ENCODE measurements at regions not wholly inside any gene's neighbourhood (a gene's known extent, or its start where the extent isn't known, plus 50 kb on each side); places are given as distances from the start of the nearest gene placed in this dataset.

GRCh38 chr17:54239291-54239690, 416.6 kb downstream of the KIF2B start:
- Mint-ChIP-seq H3K4me3 (ENCODE audit: low read depth) (no peak overlapping the region), H3K27ac (no peak overlapping the region), H3K4me1 (ENCODE audit: low read depth) (no peaks in the 10 kb centered on the region)

GRCh38 chr17:54255696-54256095, 433.0 kb downstream of the KIF2B start:
- peaks cover 7% of the 10 kb centered on the region for H3K9me3 Mint-ChIP-seq
- no peak overlapping the region for H3K27ac Mint-ChIP-seq
- H3K4me3 Mint-ChIP-seq (ENCODE audit: low read depth), result no peak overlapping the region
- intact Hi-C loops (cut with micrococcal nuclease), result no loop called here
- no peak for DNase-seq (ENCODE audit: low spot score)
- no peaks in the 10 kb centered on the region for H3K27me3 Mint-ChIP-seq (ENCODE audit: low read depth)
- H3K36me3 Mint-ChIP-seq (ENCODE audit: low read depth), result no peaks in the 10 kb centered on the region
- H3K4me1 Mint-ChIP-seq (ENCODE audit: low read depth), result no peaks in the 10 kb centered on the region

More at GRCh38 chr17:54239291-54239690, 416.6 kb downstream of the KIF2B start:
- Mint-ChIP-seq H3K27me3 (ENCODE audit: low read depth) (no peaks in the 10 kb centered on the region), H3K36me3 (ENCODE audit: low read depth) (no peaks in the 10 kb centered on the region), H3K9me3 (peaks cover 28% of the 10 kb centered on the region)
- intact Hi-C loops (cut with micrococcal nuclease), result no loop called here
- DNase-seq (ENCODE audit: low spot score), result no peak

DNA sequence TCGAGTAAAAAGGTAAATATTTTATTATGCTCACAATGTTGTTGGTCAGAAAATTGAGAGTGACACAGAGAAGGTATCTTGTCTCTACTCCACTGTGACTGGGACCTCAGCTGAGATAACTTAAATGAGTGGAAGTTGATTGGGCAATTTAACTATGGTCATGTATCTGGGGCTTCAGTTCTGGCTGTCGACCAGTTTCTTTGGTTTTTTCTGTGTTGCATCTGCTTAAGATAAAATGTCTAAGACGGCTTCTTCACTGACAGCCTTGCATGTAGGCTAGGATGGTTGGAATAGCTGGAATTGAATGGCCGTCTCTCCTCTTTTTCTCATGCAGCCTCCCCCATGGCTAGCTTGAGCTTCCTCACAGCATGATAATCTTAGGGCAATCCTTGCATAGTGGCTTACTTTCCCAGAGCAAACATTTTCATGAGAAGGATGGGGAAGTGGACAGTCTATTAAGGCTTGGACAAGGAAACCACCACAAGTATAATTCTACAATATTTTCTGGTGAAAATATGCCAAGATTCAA, 433.7 kb downstream of the KIF2B start:
- Mint-ChIP-seq H3K27me3 (ENCODE audit: low read depth) (no peaks in the 10 kb centered on the region), H3K4me3 (ENCODE audit: low read depth) (no peak overlapping the region), H3K36me3 (ENCODE audit: low read depth) (no peaks in the 10 kb centered on the region), H3K27ac (no peak overlapping the region), H3K4me1 (ENCODE audit: low read depth) (no peaks in the 10 kb centered on the region), H3K9me3 (peaks cover 15% of the 10 kb centered on the region)
- intact Hi-C loops (cut with micrococcal nuclease), result no loop called here
- no peak for DNase-seq (ENCODE audit: low spot score)

GRCh38 chr17:54257440-54257839, 434.7 kb downstream of the KIF2B start:
- intact Hi-C loops (cut with micrococcal nuclease), result no loop called here
- H3K4me3 Mint-ChIP-seq (ENCODE audit: low read depth), result no peak overlapping the region
- H3K27ac Mint-ChIP-seq, result no peak overlapping the region
- no peaks in the 10 kb centered on the region for H3K36me3 Mint-ChIP-seq (ENCODE audit: low read depth)
- H3K27me3 Mint-ChIP-seq (ENCODE audit: low read depth), result no peaks in the 10 kb centered on the region
- H3K9me3 Mint-ChIP-seq, result peaks cover 19% of the 10 kb centered on the region
- DNase-seq (ENCODE audit: low spot score), result no peak
- H3K4me1 Mint-ChIP-seq (ENCODE audit: low read depth), result no peaks in the 10 kb centered on the region

- H3K4me1 Mint-ChIP-seq (ENCODE audit: low read depth), result no peaks in the 10 kb centered on the region
- intact Hi-C loops (cut with micrococcal nuclease), result no loop called here
- H3K4me3 Mint-ChIP-seq (ENCODE audit: low read depth), result no peak overlapping the region
- H3K27ac Mint-ChIP-seq, result no peak overlapping the region
- H3K9me3 Mint-ChIP-seq, result peaks cover 28% of the 10 kb centered on the region
- no peaks in the 10 kb centered on the region for H3K36me3 Mint-ChIP-seq (ENCODE audit: low read depth)
- H3K27me3 Mint-ChIP-seq (ENCODE audit: low read depth), result no peaks in the 10 kb centered on the region
- no peak for DNase-seq (ENCODE audit: low spot score)
Observed at GRCh38 chr17:54259476-54259875, 436.7 kb downstream of the KIF2B start.

GRCh38 chr17:54261465-54261864, 438.7 kb downstream of the KIF2B start:
- intact Hi-C loops (cut with micrococcal nuclease), result no loop called here
- no peak overlapping the region for H3K4me3 Mint-ChIP-seq (ENCODE audit: low read depth)
- H3K27ac Mint-ChIP-seq, result no peak overlapping the region
- DNase-seq (ENCODE audit: low spot score), result no peak
- no peaks in the 10 kb centered on the region for H3K27me3 Mint-ChIP-seq (ENCODE audit: low read depth)
- peaks cover 38% of the 10 kb centered on the region for H3K9me3 Mint-ChIP-seq
- H3K36me3 Mint-ChIP-seq (ENCODE audit: low read depth), result no peaks in the 10 kb centered on the region
- no peaks in the 10 kb centered on the region for H3K4me1 Mint-ChIP-seq (ENCODE audit: low read depth)

DNA sequence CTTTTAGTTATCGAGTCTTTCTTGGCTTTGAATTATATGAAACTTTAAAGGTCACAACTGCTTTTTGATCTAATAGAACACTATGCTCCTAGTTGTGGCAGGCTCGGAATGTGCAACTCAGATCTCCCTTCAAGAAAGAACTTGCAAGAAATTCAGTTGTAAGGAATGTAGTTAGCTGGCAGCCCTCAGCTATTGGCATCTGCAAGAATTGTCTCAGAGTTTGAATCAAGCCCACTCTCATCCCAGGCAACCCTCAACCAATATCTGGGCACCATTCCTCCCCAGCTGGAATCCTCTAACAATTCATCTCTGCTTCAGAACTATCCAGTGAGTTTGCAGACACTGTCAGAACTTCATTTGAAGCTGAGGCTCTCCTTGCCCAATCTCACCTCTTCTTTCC, 447.2 kb downstream of the KIF2B start:
- no peak overlapping the region for H3K4me3 Mint-ChIP-seq (ENCODE audit: low read depth)
- H3K36me3 Mint-ChIP-seq (ENCODE audit: low read depth), result no peaks in the 10 kb centered on the region
- no peaks in the 10 kb centered on the region for H3K4me1 Mint-ChIP-seq (ENCODE audit: low read depth)
- intact Hi-C loops (cut with micrococcal nuclease), result no loop called here
- DNase-seq (ENCODE audit: low spot score), result no peak
- H3K27me3 Mint-ChIP-seq (ENCODE audit: low read depth), result no peaks in the 10 kb centered on the region
- H3K27ac Mint-ChIP-seq, result no peak overlapping the region
- peaks cover 29% of the 10 kb centered on the region for H3K9me3 Mint-ChIP-seq

- Mint-ChIP-seq H3K27ac (no peak overlapping the region), H3K9me3 (peaks cover 26% of the 10 kb centered on the region), H3K4me3 (ENCODE audit: low read depth) (no peak overlapping the region), H3K36me3 (ENCODE audit: low read depth) (no peaks in the 10 kb centered on the region), H3K4me1 (ENCODE audit: low read depth) (no peaks in the 10 kb centered on the region), H3K27me3 (ENCODE audit: low read depth) (no peaks in the 10 kb centered on the region)
- intact Hi-C loops (cut with micrococcal nuclease), result no loop called here
- no peak for DNase-seq (ENCODE audit: low spot score)
Observed at GRCh38 chr17:54270499-54270898, 447.8 kb downstream of the KIF2B start.

DNA sequence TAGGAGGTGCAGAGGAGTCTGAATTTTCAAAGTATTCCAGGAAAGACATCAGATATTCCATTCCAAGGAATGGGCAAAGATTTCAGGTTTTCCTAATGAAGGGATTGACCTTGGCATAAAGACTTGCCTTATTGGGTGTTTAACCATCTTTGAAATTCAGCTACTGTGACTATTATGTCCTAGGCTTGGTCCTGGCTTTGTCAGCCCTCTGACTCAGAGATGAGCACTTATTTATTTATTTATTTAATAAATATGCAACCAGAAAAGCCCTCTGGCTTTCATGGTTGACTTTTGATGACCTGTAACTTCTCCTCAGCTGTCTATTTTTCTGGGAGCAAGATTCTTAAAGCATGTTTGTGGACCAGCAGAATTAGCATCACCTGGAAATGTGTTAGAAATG, 455.1 kb downstream of the KIF2B start:
- no peak overlapping the region for H3K27ac Mint-ChIP-seq
- peaks cover 12% of the 10 kb centered on the region for H3K9me3 Mint-ChIP-seq
- DNase-seq (ENCODE audit: low spot score), result no peak
- H3K4me1 Mint-ChIP-seq (ENCODE audit: low read depth), result no peaks in the 10 kb centered on the region
- no peak overlapping the region for H3K4me3 Mint-ChIP-seq (ENCODE audit: low read depth)
- intact Hi-C loops (cut with micrococcal nuclease), result no loop called here
- no peaks in the 10 kb centered on the region for H3K36me3 Mint-ChIP-seq (ENCODE audit: low read depth)
- H3K27me3 Mint-ChIP-seq (ENCODE audit: low read depth), result no peaks in the 10 kb centered on the region

DNA sequence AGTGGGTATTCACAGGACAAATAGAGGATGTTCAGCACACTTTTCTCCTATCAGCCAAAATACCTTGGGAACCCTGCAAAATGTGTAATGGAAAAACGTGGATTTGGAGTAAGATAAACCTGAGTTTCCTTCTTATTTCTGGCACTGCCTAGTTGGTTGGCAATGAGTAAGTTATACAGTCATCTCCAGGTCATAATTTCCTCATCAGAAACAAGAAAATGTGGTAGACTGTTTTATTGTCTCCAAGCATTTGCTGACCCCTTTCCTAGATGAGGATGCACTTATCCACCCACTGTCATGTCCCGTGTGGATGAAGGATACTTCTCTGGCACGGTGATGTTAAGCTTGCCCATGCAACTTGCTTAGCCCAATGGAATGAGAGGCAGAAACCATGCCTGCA, 458.0 kb downstream of the KIF2B start:
- intact Hi-C loops (cut with micrococcal nuclease), result no loop called here
- DNase-seq (ENCODE audit: low spot score), result no peak
- Mint-ChIP-seq H3K4me3 (ENCODE audit: low read depth) (no peak overlapping the region), H3K27ac (no peak overlapping the region), H3K36me3 (ENCODE audit: low read depth) (no peaks in the 10 kb centered on the region), H3K27me3 (ENCODE audit: low read depth) (no peaks in the 10 kb centered on the region), H3K9me3 (peaks cover 25% of the 10 kb centered on the region), H3K4me1 (ENCODE audit: low read depth) (no peaks in the 10 kb centered on the region)

DNA sequence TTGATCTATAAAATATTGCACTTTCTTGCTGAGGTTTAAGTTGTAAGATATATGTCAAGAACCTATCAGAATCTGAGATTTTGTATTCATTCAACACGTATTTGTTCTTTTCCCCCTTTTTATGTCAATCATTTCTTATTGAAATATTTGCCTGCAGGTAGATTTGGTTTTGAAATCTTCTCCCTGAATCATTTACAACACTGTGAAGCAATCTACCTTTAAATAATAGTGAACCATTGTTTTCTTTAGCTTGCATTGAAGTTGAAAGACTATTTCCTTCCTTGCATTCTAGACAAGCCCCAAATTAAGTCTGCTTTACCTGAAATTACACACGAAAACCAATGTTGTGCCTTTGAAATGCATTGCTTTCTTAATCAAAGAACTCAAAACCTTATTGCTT, 460.2 kb downstream of the KIF2B start:
- H3K36me3 Mint-ChIP-seq (ENCODE audit: low read depth), result no peaks in the 10 kb centered on the region
- H3K4me3 Mint-ChIP-seq (ENCODE audit: low read depth), result no peak overlapping the region
- no peak overlapping the region for H3K27ac Mint-ChIP-seq
- no peaks in the 10 kb centered on the region for H3K27me3 Mint-ChIP-seq (ENCODE audit: low read depth)
- peaks cover 22% of the 10 kb centered on the region for H3K9me3 Mint-ChIP-seq
- intact Hi-C loops (cut with micrococcal nuclease), result no loop called here
- H3K4me1 Mint-ChIP-seq (ENCODE audit: low read depth), result no peaks in the 10 kb centered on the region
- no peak for DNase-seq (ENCODE audit: low spot score)

DNA sequence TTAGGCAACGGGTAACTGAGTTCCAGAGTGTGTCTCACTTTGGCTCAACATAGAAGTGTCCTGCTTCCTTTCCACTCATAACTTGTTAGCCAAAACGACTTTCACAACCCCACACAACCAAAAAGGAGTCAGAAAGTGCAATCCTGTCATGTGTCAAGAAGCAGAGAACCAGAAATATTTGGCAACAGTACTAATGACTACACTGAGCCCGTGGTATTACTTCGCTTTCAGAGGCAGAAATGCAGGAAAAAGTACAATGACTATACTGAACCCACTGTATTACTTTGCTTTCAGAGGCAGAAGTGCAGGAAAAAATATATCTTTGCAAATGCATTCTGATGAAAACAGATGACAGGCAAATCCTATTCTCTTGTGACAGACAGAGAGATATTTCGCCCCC, 484.6 kb downstream of the KIF2B start:
- H3K9me3 Mint-ChIP-seq, result peaks cover 20% of the 10 kb centered on the region
- H3K4me3 Mint-ChIP-seq (ENCODE audit: low read depth), result no peak overlapping the region
- H3K27ac Mint-ChIP-seq, result no peak overlapping the region
- no peaks in the 10 kb centered on the region for H3K27me3 Mint-ChIP-seq (ENCODE audit: low read depth)
- intact Hi-C loops (cut with micrococcal nuclease), result no loop called here
- DNase-seq (ENCODE audit: low spot score), result no peak
- H3K36me3 Mint-ChIP-seq (ENCODE audit: low read depth), result no peaks in the 10 kb centered on the region
- H3K4me1 Mint-ChIP-seq (ENCODE audit: low read depth), result no peaks in the 10 kb centered on the region

GRCh38 chr17:54324813-54325212, 502.1 kb downstream of the KIF2B start:
- Mint-ChIP-seq H3K4me3 (ENCODE audit: low read depth) (no peak overlapping the region), H3K27me3 (ENCODE audit: low read depth) (no peaks in the 10 kb centered on the region), H3K4me1 (ENCODE audit: low read depth) (no peaks in the 10 kb centered on the region), H3K27ac (no peak overlapping the region), H3K36me3 (ENCODE audit: low read depth) (no peaks in the 10 kb centered on the region), H3K9me3 (peaks cover 30% of the 10 kb centered on the region)
- DNase-seq (ENCODE audit: low spot score), result no peak
- intact Hi-C loops (cut with micrococcal nuclease), result no loop called here

DNA sequence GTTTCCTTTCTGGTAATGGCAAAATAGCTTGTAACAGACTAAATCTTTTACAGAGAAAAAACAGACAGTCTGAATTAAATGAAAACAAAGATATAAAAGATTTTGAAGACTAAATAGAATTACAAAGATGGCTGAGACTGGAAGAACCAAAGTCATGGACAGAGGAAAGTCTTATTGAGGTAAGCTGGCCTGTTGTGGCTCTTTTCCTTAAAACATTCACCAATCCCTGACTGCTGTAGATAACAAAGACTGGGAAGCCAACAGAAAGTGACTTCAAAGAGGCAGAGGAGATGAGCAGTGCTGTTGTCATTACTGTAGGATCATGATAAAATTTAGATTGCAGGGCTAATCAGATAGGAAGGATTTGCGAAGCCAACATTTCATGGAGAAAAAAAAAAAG, 517.0 kb downstream of the KIF2B start:
- intact Hi-C loops (cut with micrococcal nuclease), result no loop called here
- no peaks in the 10 kb centered on the region for H3K4me1 Mint-ChIP-seq (ENCODE audit: low read depth)

More for the DNA sequence above, 517.0 kb downstream of the KIF2B start:
- H3K9me3 Mint-ChIP-seq, result peaks cover 26% of the 10 kb centered on the region
- no peak for DNase-seq (ENCODE audit: low spot score)
- H3K36me3 Mint-ChIP-seq (ENCODE audit: low read depth), result no peaks in the 10 kb centered on the region
- H3K27me3 Mint-ChIP-seq (ENCODE audit: low read depth), result no peaks in the 10 kb centered on the region
- H3K27ac Mint-ChIP-seq, result no peak overlapping the region
- no peak overlapping the region for H3K4me3 Mint-ChIP-seq (ENCODE audit: low read depth)
